ENCODE measurements at regions not wholly inside any gene's neighbourhood (a gene's known extent, or its start where the extent isn't known, plus 50 kb on each side); places are given as distances from the start of the nearest gene placed in this dataset.

DNA sequence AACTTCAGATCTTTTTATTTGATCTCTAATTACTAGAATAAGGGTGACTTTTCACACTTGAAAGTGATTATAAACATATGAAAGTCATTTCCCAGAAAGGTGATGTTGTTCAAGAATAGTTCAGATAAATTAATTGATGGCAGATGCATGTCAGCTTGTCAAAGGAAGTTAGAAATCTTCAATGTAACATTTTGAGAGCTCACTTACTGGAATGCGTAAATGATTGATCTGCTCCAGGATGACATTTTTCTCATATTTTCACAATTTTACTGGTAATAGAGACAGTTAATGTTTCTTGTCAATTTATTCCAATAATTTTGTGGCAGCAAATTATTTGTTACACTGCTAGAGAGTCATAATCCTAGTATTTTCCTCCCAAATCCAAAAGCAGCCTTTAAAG lies 424.2 kb downstream of the PLA2G4A start:
- no peaks in the 10 kb centered on the region for H3K4me1 ChIP-seq (ENCODE audit: control insufficient read depth in 5 of 5, insufficient read depth in 5 of 5, low read length in 5 of 5)
- no peak overlapping the region for H3K9ac ChIP-seq (ENCODE audit: insufficient read depth in 1 of 2, low read length in 2 of 2)
- WGBS, 2 donors = 94 to 98% methylated on average over 1 of the region's 1 CpG
- H3K27me3 ChIP-seq (ENCODE audit: control insufficient read depth in 3 of 3, insufficient read depth in 3 of 3, low read length in 2 of 3) = no peaks in the 10 kb centered on the region
- TF ChIP-seq, protein P1, sequence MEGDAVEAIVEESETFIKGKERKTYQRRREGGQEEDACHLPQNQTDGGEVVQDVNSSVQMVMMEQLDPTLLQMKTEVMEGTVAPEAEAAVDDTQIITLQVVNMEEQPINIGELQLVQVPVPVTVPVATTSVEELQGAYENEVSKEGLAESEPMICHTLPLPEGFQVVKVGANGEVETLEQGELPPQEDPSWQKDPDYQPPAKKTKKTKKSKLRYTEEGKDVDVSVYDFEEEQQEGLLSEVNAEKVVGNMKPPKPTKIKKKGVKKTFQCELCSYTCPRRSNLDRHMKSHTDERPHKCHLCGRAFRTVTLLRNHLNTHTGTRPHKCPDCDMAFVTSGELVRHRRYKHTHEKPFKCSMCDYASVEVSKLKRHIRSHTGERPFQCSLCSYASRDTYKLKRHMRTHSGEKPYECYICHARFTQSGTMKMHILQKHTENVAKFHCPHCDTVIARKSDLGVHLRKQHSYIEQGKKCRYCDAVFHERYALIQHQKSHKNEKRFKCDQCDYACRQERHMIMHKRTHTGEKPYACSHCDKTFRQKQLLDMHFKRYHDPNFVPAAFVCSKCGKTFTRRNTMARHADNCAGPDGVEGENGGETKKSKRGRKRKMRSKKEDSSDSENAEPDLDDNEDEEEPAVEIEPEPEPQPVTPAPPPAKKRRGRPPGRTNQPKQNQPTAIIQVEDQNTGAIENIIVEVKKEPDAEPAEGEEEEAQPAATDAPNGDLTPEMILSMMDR (IDR thresholded peaks at IDR 0.05; ENCODE audit: control extremely low read depth, extremely low read depth) = no peak
- H3K27ac ChIP-seq (ENCODE audit: low read depth in 1 of 2, low read length in 1 of 2) = no peak overlapping the region
- no peaks in the 10 kb centered on the region for H3K36me3 ChIP-seq (ENCODE audit: control insufficient read depth in 4 of 4, insufficient read depth in 4 of 4, low read length in 4 of 4)
- ATAC-seq (ENCODE audit: insufficient read depth, low FRiP score) (no peak), DNase-seq (no peak)
- H3K9me3 ChIP-seq (ENCODE audit: control insufficient read depth in 4 of 4, insufficient read depth in 3 of 4, low read length in 3 of 4) = no peaks in the 10 kb centered on the region
- no peak overlapping the region for H3K4me3 ChIP-seq

- Histone ChIP-seq H3K9ac (ENCODE audit: insufficient read depth in 1 of 2, low read length in 2 of 2) (no peak overlapping the region), H3K4me3 (no peak overlapping the region), H3K4me1 (ENCODE audit: control insufficient read depth in 5 of 5, insufficient read depth in 5 of 5, low read length in 5 of 5) (no peaks in the 10 kb centered on the region), H3K27ac (ENCODE audit: low read depth in 1 of 2, low read length in 1 of 2) (no peak overlapping the region), H3K36me3 (ENCODE audit: control insufficient read depth in 4 of 4, insufficient read depth in 4 of 4, low read length in 4 of 4) (no peaks in the 10 kb centered on the region), H3K27me3 (ENCODE audit: control insufficient read depth in 3 of 3, insufficient read depth in 3 of 3, low read length in 2 of 3) (no peaks in the 10 kb centered on the region), H3K9me3 (ENCODE audit: control insufficient read depth in 4 of 4, insufficient read depth in 3 of 4, low read length in 3 of 4) (no peaks in the 10 kb centered on the region)
- DNase-seq (no peak), ATAC-seq (ENCODE audit: insufficient read depth, low FRiP score) (no peak)
- 85 to 86% methylated on average over 3 of the region's 3 CpGs for WGBS, 2 donors
- TF ChIP-seq, protein P1 (IDR thresholded peaks at IDR 0.05; ENCODE audit: control extremely low read depth, extremely low read depth) = no peak
Measured at GRCh38 chr1:187257476-187257875, 428.7 kb downstream of the PLA2G4A start.

DNA sequence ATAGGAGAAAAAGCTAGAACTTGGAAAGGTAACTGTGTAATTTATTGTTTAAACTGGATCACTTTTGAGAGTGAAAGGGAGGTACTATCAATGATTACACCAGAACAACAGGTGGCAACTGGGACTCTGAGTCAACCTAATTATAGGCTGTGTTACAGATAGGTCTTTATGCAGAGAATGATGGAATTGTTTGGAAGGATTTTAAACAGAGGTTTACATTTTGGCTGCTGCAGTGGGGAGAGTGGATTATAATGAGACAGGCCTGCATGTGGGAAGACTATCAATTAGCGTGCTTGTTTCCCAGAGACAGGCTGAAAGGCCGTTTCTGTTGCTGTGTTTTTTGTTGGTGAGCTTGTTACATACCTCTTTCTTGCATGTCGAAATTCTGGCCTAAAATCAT lies 432.9 kb downstream of the PLA2G4A start:
- H3K9me3 ChIP-seq (ENCODE audit: control insufficient read depth in 4 of 4, insufficient read depth in 3 of 4, low read length in 3 of 4) = no peaks in the 10 kb centered on the region
- DNase-seq (no peak), ATAC-seq (ENCODE audit: insufficient read depth, low FRiP score) (no peak)
- WGBS, 2 donors = 63 to 73% methylated on average over 3 of the region's 3 CpGs
- TF ChIP-seq, protein P1 (IDR thresholded peaks at IDR 0.05; ENCODE audit: control extremely low read depth, extremely low read depth) = no peak
- H3K36me3 ChIP-seq (ENCODE audit: control insufficient read depth in 4 of 4, insufficient read depth in 4 of 4, low read length in 4 of 4) = no peaks in the 10 kb centered on the region
- no peaks in the 10 kb centered on the region for H3K27me3 ChIP-seq (ENCODE audit: control insufficient read depth in 3 of 3, insufficient read depth in 3 of 3, low read length in 2 of 3)
- peaks cover 0 to 3% (median 0%) of the 10 kb centered on the region in 5 donors for H3K4me1 ChIP-seq (ENCODE audit: control insufficient read depth in 5 of 5, insufficient read depth in 5 of 5, low read length in 5 of 5)
- H3K9ac ChIP-seq (ENCODE audit: insufficient read depth in 1 of 2, low read length in 2 of 2) = no peak overlapping the region
- no peak overlapping the region for H3K4me3 ChIP-seq
- H3K27ac ChIP-seq (ENCODE audit: low read depth in 1 of 2, low read length in 1 of 2) = no peak overlapping the region

GRCh38 chr1:187262731-187263130 lies 434.0 kb downstream of the PLA2G4A start:
- H3K9ac ChIP-seq (ENCODE audit: insufficient read depth in 1 of 2, low read length in 2 of 2) = no peak overlapping the region
- no peak overlapping the region for H3K27ac ChIP-seq (ENCODE audit: low read depth in 1 of 2, low read length in 1 of 2)
- TF ChIP-seq, protein P1 (IDR thresholded peaks at IDR 0.05; ENCODE audit: control extremely low read depth, extremely low read depth) = no peak
- H3K36me3 ChIP-seq (ENCODE audit: control insufficient read depth in 4 of 4, insufficient read depth in 4 of 4, low read length in 4 of 4) = no peaks in the 10 kb centered on the region
- no peak for ATAC-seq (ENCODE audit: insufficient read depth, low FRiP score)
- no peaks in the 10 kb centered on the region for H3K9me3 ChIP-seq (ENCODE audit: control insufficient read depth in 4 of 4, insufficient read depth in 3 of 4, low read length in 3 of 4)
- DNase-seq = no peak
- 57 to 82% methylated on average over 2 of the region's 2 CpGs for WGBS, 2 donors
- H3K27me3 ChIP-seq (ENCODE audit: control insufficient read depth in 3 of 3, insufficient read depth in 3 of 3, low read length in 2 of 3) = no peaks in the 10 kb centered on the region
- no peak overlapping the region for H3K4me3 ChIP-seq
- peaks cover 0 to 3% (median 0%) of the 10 kb centered on the region in 5 donors for H3K4me1 ChIP-seq (ENCODE audit: control insufficient read depth in 5 of 5, insufficient read depth in 5 of 5, low read length in 5 of 5)
